ENCODE measurements at regions not wholly inside any gene's neighbourhood (a gene's known extent, or its start where the extent isn't known, plus 50 kb on each side); places are given as distances from the start of the nearest gene placed in this dataset.

GRCh38 chr2:65658266-65658665, 225.9 kb upstream of the SPRED2 start:
- TF ChIP-seq CTCF (IDR thresholded peaks at IDR 0.05) (no peak), POLR2A (IDR thresholded peaks at IDR 0.05) (no peak)
